ENCODE measurements at regions not wholly inside any gene's neighbourhood (a gene's known extent, or its start where the extent isn't known, plus 50 kb on each side); places are given as distances from the start of the nearest gene placed in this dataset.

GRCh38 chr10:114764656-114765055 lies 56.9 kb upstream of the FHIP2A start:
- H3K4me3 Mint-ChIP-seq (ENCODE audit: unreplicated experiment) = no peak overlapping the region
- FAIRE-seq (no peak), DNase-seq (ENCODE audit: low read depth) (no peak)
- no peak overlapping the region for H3K9ac ChIP-seq (ENCODE audit: low read length)
- peaks cover 6% of the 10 kb centered on the region for H3K4me1 ChIP-seq (ENCODE audit: insufficient read depth, low read length)
- H3K36me3 ChIP-seq (ENCODE audit: insufficient read depth, low read length) = no peaks in the 10 kb centered on the region
- no peak overlapping the region for H3K27ac Mint-ChIP-seq (ENCODE audit: unreplicated experiment)
- H3K4me1 Mint-ChIP-seq (ENCODE audit: low read depth, unreplicated experiment) = peaks cover 6% of the 10 kb centered on the region
- no peaks in the 10 kb centered on the region for H4K20me1 ChIP-seq (ENCODE audit: insufficient read depth, low read length)
- H3K27me3 Mint-ChIP-seq (ENCODE audit: low read depth, unreplicated experiment) = peaks cover 20% of the 10 kb centered on the region
- no peaks in the 10 kb centered on the region for H3K36me3 Mint-ChIP-seq (ENCODE audit: low read depth, unreplicated experiment)
- H3K9me3 ChIP-seq (ENCODE audit: insufficient read depth, low read depth, low read length) = no peaks in the 10 kb centered on the region
- no peak overlapping the region for H3K4me2 ChIP-seq (ENCODE audit: low read length)
- H3K27me3 ChIP-seq (ENCODE audit: insufficient read depth, low read length) = no peaks in the 10 kb centered on the region
- TF ChIP-seq CTCF (IDR thresholded peaks at IDR 0.05; ENCODE audit: insufficient read depth, low read depth, low read length) (no peak), EZH2 (IDR thresholded peaks at IDR 0.05; ENCODE audit: insufficient read depth, low read length) (no peak)
- no peak overlapping the region for H2AFZ ChIP-seq (ENCODE audit: low read depth, low read length)
- no peak overlapping the region for H3K4me3 ChIP-seq (ENCODE audit: insufficient read depth, low read depth, low read length)
- no peaks in the 10 kb centered on the region for H3K9me3 Mint-ChIP-seq (ENCODE audit: unreplicated experiment)
- peaks cover 3% of the 10 kb centered on the region for H3K79me2 ChIP-seq (ENCODE audit: insufficient read depth, low read length)
- no peak overlapping the region for H3K27ac ChIP-seq (ENCODE audit: low read depth, low read length)

GRCh38 chr10:114766470-114766869 lies 55.1 kb upstream of the FHIP2A start:
- no peak for FAIRE-seq
- H3K36me3 ChIP-seq (ENCODE audit: insufficient read depth, low read length) = no peaks in the 10 kb centered on the region
- Mint-ChIP-seq H3K9me3 (ENCODE audit: unreplicated experiment) (no peaks in the 10 kb centered on the region), H3K36me3 (ENCODE audit: low read depth, unreplicated experiment) (no peaks in the 10 kb centered on the region), H3K4me3 (ENCODE audit: unreplicated experiment) (no peak overlapping the region), H3K4me1 (ENCODE audit: low read depth, unreplicated experiment) (peaks cover 8% of the 10 kb centered on the region), H3K27ac (ENCODE audit: unreplicated experiment) (no peak overlapping the region), H3K27me3 (ENCODE audit: low read depth, unreplicated experiment) (peaks cover 20% of the 10 kb centered on the region)
- TF ChIP-seq EZH2 (IDR thresholded peaks at IDR 0.05; ENCODE audit: insufficient read depth, low read length) = no peak
- TF ChIP-seq CTCF (IDR thresholded peaks at IDR 0.05; ENCODE audit: insufficient read depth, low read depth, low read length) = no peak
- no peak overlapping the region for H3K27ac ChIP-seq (ENCODE audit: low read depth, low read length)
- H2AFZ ChIP-seq (ENCODE audit: low read depth, low read length) = no peak overlapping the region
- peak overlapping the region; percentile 94 for H3K4me2 ChIP-seq (ENCODE audit: low read length)
- H3K27me3 ChIP-seq (ENCODE audit: insufficient read depth, low read length) = no peaks in the 10 kb centered on the region
- peaks cover 3% of the 10 kb centered on the region for H3K79me2 ChIP-seq (ENCODE audit: insufficient read depth, low read length)
- no peak overlapping the region for H3K9ac ChIP-seq (ENCODE audit: low read length)
- H4K20me1 ChIP-seq (ENCODE audit: insufficient read depth, low read length) = no peaks in the 10 kb centered on the region
- H3K4me3 ChIP-seq (ENCODE audit: insufficient read depth, low read depth, low read length) = no peak overlapping the region
- no peaks in the 10 kb centered on the region for H3K9me3 ChIP-seq (ENCODE audit: insufficient read depth, low read depth, low read length)
- peaks cover 6% of the 10 kb centered on the region for H3K4me1 ChIP-seq (ENCODE audit: insufficient read depth, low read length)
- DNase-seq (ENCODE audit: low read depth) = no peak

GRCh38 chr10:114767101-114767985 lies 54.2 kb upstream of the FHIP2A start:
- H3K4me1 ChIP-seq (ENCODE audit: insufficient read depth, low read length) = peaks cover 10% of the 10 kb centered on the region
- H3K36me3 Mint-ChIP-seq (ENCODE audit: low read depth, unreplicated experiment) = no peaks in the 10 kb centered on the region
- H3K9me3 ChIP-seq (ENCODE audit: insufficient read depth, low read depth, low read length) = no peaks in the 10 kb centered on the region
- peaks cover 10% of the 10 kb centered on the region for H3K4me1 Mint-ChIP-seq (ENCODE audit: low read depth, unreplicated experiment)
- no peak for FAIRE-seq
- no peaks in the 10 kb centered on the region for H3K27me3 ChIP-seq (ENCODE audit: insufficient read depth, low read length)
- no peaks in the 10 kb centered on the region for H4K20me1 ChIP-seq (ENCODE audit: insufficient read depth, low read length)
- H3K4me2 ChIP-seq (ENCODE audit: low read length) = peak overlapping the region; percentile 94
- DNase-seq (ENCODE audit: low read depth) = peak; percentile 65
- H3K9ac ChIP-seq (ENCODE audit: low read length) = peak overlapping the region; percentile 54
- TF ChIP-seq CTCF (IDR thresholded peaks at IDR 0.05; ENCODE audit: insufficient read depth, low read depth, low read length) (no peak), EZH2 (IDR thresholded peaks at IDR 0.05; ENCODE audit: insufficient read depth, low read length) (no peak)
- peak overlapping the region; percentile 44 for H2AFZ ChIP-seq (ENCODE audit: low read depth, low read length)
- no peak overlapping the region for H3K27ac Mint-ChIP-seq (ENCODE audit: unreplicated experiment)
- H3K9me3 Mint-ChIP-seq (ENCODE audit: unreplicated experiment) = no peaks in the 10 kb centered on the region
- H3K27ac ChIP-seq (ENCODE audit: low read depth, low read length) = no peak overlapping the region
- no peaks in the 10 kb centered on the region for H3K36me3 ChIP-seq (ENCODE audit: insufficient read depth, low read length)
- peaks cover 16% of the 10 kb centered on the region for H3K27me3 Mint-ChIP-seq (ENCODE audit: low read depth, unreplicated experiment)
- peak overlapping the region; percentile 60 for H3K4me3 ChIP-seq (ENCODE audit: insufficient read depth, low read depth, low read length)
- H3K79me2 ChIP-seq (ENCODE audit: insufficient read depth, low read length) = peaks cover 3% of the 10 kb centered on the region
- peak overlapping the region; percentile 87 for H3K4me3 Mint-ChIP-seq (ENCODE audit: unreplicated experiment)

Measured in astrocyte (in vitro differentiated cells and primary cell).